ENCODE measurements at regions not wholly inside any gene's neighbourhood (a gene's known extent, or its start where the extent isn't known, plus 50 kb on each side); places are given as distances from the start of the nearest gene placed in this dataset.

- TF ChIP-seq, protein P1, sequence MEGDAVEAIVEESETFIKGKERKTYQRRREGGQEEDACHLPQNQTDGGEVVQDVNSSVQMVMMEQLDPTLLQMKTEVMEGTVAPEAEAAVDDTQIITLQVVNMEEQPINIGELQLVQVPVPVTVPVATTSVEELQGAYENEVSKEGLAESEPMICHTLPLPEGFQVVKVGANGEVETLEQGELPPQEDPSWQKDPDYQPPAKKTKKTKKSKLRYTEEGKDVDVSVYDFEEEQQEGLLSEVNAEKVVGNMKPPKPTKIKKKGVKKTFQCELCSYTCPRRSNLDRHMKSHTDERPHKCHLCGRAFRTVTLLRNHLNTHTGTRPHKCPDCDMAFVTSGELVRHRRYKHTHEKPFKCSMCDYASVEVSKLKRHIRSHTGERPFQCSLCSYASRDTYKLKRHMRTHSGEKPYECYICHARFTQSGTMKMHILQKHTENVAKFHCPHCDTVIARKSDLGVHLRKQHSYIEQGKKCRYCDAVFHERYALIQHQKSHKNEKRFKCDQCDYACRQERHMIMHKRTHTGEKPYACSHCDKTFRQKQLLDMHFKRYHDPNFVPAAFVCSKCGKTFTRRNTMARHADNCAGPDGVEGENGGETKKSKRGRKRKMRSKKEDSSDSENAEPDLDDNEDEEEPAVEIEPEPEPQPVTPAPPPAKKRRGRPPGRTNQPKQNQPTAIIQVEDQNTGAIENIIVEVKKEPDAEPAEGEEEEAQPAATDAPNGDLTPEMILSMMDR (conservative IDR thresholded peaks at IDR 0.05; ENCODE audit: low read length), result no peak
- TF ChIP-seq EZH2phosphoT487 (IDR thresholded peaks at IDR 0.05; ENCODE audit: borderline replicate concordance), result no peak
Observed at GRCh38 chr2:37836711-37837110, 88.4 kb upstream of the RMDN2 start.

Measured in Loucy (cell line).